Vagina (tissue), 2 donors: ENCODE measurements at regions not wholly inside any gene's neighbourhood (a gene's known extent, or its start where the extent isn't known, plus 50 kb on each side); places are given as distances from the start of the nearest gene placed in this dataset.

ENCODE experiments used
- POLR2A ChIP-seq, 2 donors: fragments of 450-650 bp; IDR thresholded peaks; one replicate each; pipeline ENCODE4 v1.6.1; 2017; ENCODE audit warnings: antibody characterized with exemption in 2 of 2, mild to moderate bottlenecking in 2 of 2, moderate library complexity in 2 of 2
- TF ChIP-seq, protein P1 (sequence below), 3 experiments: fragments of 450-650 bp in 2 of 3; fragments of 200-600 bp in 1 of 3; sonication (generic) in 1 of 3; IDR thresholded peaks; one replicate each; pipeline ENCODE4 v1.5.1; 2017 to 2019; ENCODE audit warnings: antibody characterized with exemption in 3 of 3, mild to moderate bottlenecking in 2 of 3, moderate library complexity in 2 of 3

DNA sequence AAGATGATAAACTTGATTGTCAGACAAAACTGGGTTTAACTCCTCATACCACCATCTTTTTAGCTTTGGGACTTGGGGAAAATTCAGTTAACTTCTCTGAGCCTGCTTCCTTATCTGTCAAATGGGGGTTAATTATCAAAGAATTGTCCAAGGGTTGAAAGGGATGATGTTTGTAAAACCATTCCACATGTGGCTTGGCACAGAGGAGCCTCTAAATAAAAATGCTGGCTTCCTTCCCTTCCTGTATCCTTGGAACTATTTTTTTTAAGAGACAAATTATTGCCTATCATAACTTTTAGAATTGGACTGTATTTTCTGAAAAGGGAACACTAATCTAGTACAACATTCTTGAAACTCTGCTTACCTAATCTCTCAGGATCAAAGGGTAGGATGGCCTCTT lies 143.4 kb upstream of the USP24 start:
- no peak for TF ChIP-seq POLR2A (IDR thresholded peaks at IDR 0.05)
- TF ChIP-seq, protein P1, sequence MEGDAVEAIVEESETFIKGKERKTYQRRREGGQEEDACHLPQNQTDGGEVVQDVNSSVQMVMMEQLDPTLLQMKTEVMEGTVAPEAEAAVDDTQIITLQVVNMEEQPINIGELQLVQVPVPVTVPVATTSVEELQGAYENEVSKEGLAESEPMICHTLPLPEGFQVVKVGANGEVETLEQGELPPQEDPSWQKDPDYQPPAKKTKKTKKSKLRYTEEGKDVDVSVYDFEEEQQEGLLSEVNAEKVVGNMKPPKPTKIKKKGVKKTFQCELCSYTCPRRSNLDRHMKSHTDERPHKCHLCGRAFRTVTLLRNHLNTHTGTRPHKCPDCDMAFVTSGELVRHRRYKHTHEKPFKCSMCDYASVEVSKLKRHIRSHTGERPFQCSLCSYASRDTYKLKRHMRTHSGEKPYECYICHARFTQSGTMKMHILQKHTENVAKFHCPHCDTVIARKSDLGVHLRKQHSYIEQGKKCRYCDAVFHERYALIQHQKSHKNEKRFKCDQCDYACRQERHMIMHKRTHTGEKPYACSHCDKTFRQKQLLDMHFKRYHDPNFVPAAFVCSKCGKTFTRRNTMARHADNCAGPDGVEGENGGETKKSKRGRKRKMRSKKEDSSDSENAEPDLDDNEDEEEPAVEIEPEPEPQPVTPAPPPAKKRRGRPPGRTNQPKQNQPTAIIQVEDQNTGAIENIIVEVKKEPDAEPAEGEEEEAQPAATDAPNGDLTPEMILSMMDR (IDR thresholded peaks at IDR 0.05), result no peak
